ENCODE measurements at regions not wholly inside any gene's neighbourhood (a gene's known extent, or its start where the extent isn't known, plus 50 kb on each side); places are given as distances from the start of the nearest gene placed in this dataset.

GRCh38 chr3:26193558-26193957 is 403.7 kb downstream of the OXSM start:
- Histone ChIP-seq H3K27me3 (ENCODE audit: insufficient read depth) (no peaks in the 10 kb centered on the region), H3K4me1 (ENCODE audit: control insufficient read depth in 1 of 2, insufficient read depth in 2 of 2, low read depth in 1 of 2, low read length in 1 of 2) (no peaks in the 10 kb centered on the region), H3K9ac (no peak overlapping the region), H3K4me3 (ENCODE audit: low read depth in 2 of 2, low read length in 1 of 2) (no peak overlapping the region), H2AFZ (ENCODE audit: low read depth) (no peak overlapping the region), H3K9me3 (no peaks in the 10 kb centered on the region; the same call in 1 of the 2 replicates), H3K4me2 (no peak overlapping the region), H3K9me2 (no peaks in the 10 kb centered on the region), H3K79me2 (ENCODE audit: insufficient read depth) (no peaks in the 10 kb centered on the region), H3K36me3 (replicated peaks in 1 of 2; ENCODE audit: control insufficient read depth in 1 of 2, insufficient read depth in 2 of 2, low read length in 1 of 2) (no peaks in the 10 kb centered on the region), H3F3A (replicated peaks; ENCODE audit: insufficient read depth) (no peaks in the 10 kb centered on the region), H4K20me1 (ENCODE audit: insufficient read depth) (no peaks in the 10 kb centered on the region), H3K27ac (ENCODE audit: low read depth in 2 of 2, low read length in 1 of 2) (no peak overlapping the region)
- ChIA-PET CTCF (no interaction called here), POLR2A (no interaction called here)
- TF ChIP-seq CHD2 (IDR thresholded peaks at IDR 0.05; ENCODE audit: low read length, partially characterized antibody), result no peak
- TF ChIP-seq USF2 (IDR thresholded peaks at IDR 0.05; ENCODE audit: borderline replicate concordance, low read depth, low read length), result no peak
- 10% methylated on average over 3 of the region's 3 CpGs for WGBS (ENCODE audit: low lambda C conversion rate)
- DNase-seq, result no peak

- Histone ChIP-seq H3K79me2 (ENCODE audit: insufficient read depth) (no peaks in the 10 kb centered on the region), H3K27ac (ENCODE audit: low read depth in 2 of 2, low read length in 1 of 2) (no peak overlapping the region), H4K20me1 (ENCODE audit: insufficient read depth) (no peaks in the 10 kb centered on the region), H3K9me2 (no peaks in the 10 kb centered on the region), H3K27me3 (ENCODE audit: insufficient read depth) (no peaks in the 10 kb centered on the region), H3K4me3 (ENCODE audit: low read depth in 2 of 2, low read length in 1 of 2) (no peak overlapping the region), H3F3A (replicated peaks; ENCODE audit: insufficient read depth) (no peaks in the 10 kb centered on the region), H3K36me3 (replicated peaks in 1 of 2; ENCODE audit: control insufficient read depth in 1 of 2, insufficient read depth in 2 of 2, low read length in 1 of 2) (no peaks in the 10 kb centered on the region), H3K9me3 (no peaks in the 10 kb centered on the region), H3K4me2 (no peak overlapping the region), H3K9ac (no peak overlapping the region), H3K4me1 (ENCODE audit: control insufficient read depth in 1 of 2, insufficient read depth in 2 of 2, low read depth in 1 of 2, low read length in 1 of 2) (no peaks in the 10 kb centered on the region), H2AFZ (ENCODE audit: low read depth) (no peak overlapping the region)
- POLR2A ChIA-PET, result no interaction called here
- no peak for DNase-seq
- CTCF ChIA-PET, result interaction anchor here (1.0 kb wide), 1 partner anchor 11 kb away, joined by 3 read pairs; no protein-coding TSS in a partner anchor
- TF ChIP-seq NFIC (IDR thresholded peaks at IDR 0.05; ENCODE audit: borderline replicate concordance) (no peak), EP300 (IDR thresholded peaks at IDR 0.05; ENCODE audit: borderline replicate concordance in 1 of 2, low read depth in 1 of 2, low read length in 1 of 2) (no peak), CHD2 (IDR thresholded peaks at IDR 0.05; ENCODE audit: low read length, partially characterized antibody) (no peak)
These were observed 406.9 kb downstream of the OXSM start for GRCh38 chr3:26196781-26197180.

DNA sequence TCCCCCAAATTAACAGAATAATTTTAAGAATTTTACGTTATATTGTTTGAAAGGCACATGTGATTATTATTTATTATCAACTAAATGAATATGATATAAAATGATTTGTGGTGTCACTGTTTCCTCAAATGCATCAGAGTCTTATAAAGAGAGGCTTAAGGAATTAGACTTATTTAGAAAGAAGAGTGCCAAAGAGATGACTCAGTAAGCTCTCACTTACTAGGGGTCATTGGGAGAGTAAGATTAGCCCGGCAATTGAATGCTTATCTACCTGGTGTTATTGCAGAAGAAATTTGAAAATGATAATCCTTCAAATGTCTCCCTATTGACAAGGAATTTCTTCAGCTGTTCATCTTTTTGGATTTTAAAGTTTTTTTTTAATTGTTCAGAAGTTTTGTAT is 408.7 kb downstream of the OXSM start:
- H3K4me1 ChIP-seq (ENCODE audit: control insufficient read depth in 1 of 2, insufficient read depth in 2 of 2, low read depth in 1 of 2, low read length in 1 of 2), result no peaks in the 10 kb centered on the region
- H3K79me2 ChIP-seq (ENCODE audit: insufficient read depth), result no peaks in the 10 kb centered on the region
- TF ChIP-seq FOXM1 (IDR thresholded peaks at IDR 0.05; ENCODE audit: low read depth), result no peak
- TF ChIP-seq, protein P1, sequence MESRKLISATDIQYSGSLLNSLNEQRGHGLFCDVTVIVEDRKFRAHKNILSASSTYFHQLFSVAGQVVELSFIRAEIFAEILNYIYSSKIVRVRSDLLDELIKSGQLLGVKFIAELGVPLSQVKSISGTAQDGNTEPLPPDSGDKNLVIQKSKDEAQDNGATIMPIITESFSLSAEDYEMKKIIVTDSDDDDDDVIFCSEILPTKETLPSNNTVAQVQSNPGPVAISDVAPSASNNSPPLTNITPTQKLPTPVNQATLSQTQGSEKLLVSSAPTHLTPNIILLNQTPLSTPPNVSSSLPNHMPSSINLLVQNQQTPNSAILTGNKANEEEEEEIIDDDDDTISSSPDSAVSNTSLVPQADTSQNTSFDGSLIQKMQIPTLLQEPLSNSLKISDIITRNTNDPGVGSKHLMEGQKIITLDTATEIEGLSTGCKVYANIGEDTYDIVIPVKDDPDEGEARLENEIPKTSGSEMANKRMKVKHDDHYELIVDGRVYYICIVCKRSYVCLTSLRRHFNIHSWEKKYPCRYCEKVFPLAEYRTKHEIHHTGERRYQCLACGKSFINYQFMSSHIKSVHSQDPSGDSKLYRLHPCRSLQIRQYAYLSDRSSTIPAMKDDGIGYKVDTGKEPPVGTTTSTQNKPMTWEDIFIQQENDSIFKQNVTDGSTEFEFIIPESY (IDR thresholded peaks at IDR 0.05; ENCODE audit: borderline replicate concordance, low read depth), result no peak
- TF ChIP-seq, protein P2, sequence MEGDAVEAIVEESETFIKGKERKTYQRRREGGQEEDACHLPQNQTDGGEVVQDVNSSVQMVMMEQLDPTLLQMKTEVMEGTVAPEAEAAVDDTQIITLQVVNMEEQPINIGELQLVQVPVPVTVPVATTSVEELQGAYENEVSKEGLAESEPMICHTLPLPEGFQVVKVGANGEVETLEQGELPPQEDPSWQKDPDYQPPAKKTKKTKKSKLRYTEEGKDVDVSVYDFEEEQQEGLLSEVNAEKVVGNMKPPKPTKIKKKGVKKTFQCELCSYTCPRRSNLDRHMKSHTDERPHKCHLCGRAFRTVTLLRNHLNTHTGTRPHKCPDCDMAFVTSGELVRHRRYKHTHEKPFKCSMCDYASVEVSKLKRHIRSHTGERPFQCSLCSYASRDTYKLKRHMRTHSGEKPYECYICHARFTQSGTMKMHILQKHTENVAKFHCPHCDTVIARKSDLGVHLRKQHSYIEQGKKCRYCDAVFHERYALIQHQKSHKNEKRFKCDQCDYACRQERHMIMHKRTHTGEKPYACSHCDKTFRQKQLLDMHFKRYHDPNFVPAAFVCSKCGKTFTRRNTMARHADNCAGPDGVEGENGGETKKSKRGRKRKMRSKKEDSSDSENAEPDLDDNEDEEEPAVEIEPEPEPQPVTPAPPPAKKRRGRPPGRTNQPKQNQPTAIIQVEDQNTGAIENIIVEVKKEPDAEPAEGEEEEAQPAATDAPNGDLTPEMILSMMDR (IDR thresholded peaks at IDR 0.05), result no peak
- no peak for TF ChIP-seq USF2 (IDR thresholded peaks at IDR 0.05; ENCODE audit: borderline replicate concordance, low read depth, low read length)
- no peak for TF ChIP-seq MEF2A (IDR thresholded peaks at IDR 0.05; ENCODE audit: borderline replicate concordance, low read depth)
- ChIA-PET POLR2A (no interaction called here), CTCF (interaction anchor here (1.6 kb wide), 1 partner anchor 10 kb away, joined by 3 read pairs; no protein-coding TSS in a partner anchor)
- no peak for DNase-seq
- no peak overlapping the region for H2AFZ ChIP-seq (ENCODE audit: low read depth)
- no peaks in the 10 kb centered on the region for H3K9me3 ChIP-seq
- H4K20me1 ChIP-seq (ENCODE audit: insufficient read depth), result no peaks in the 10 kb centered on the region
- no peak overlapping the region for H3K4me2 ChIP-seq
- no peak overlapping the region for H3K4me3 ChIP-seq (ENCODE audit: low read depth in 2 of 2, low read length in 1 of 2)
- 23% methylated on average over 2 of the region's 2 CpGs for WGBS (ENCODE audit: low lambda C conversion rate)
- H3K9me2 ChIP-seq, result no peaks in the 10 kb centered on the region
- no peaks in the 10 kb centered on the region for H3F3A ChIP-seq (replicated peaks; ENCODE audit: insufficient read depth)
- H3K27me3 ChIP-seq (ENCODE audit: insufficient read depth), result no peaks in the 10 kb centered on the region
- no peak overlapping the region for H3K27ac ChIP-seq (ENCODE audit: low read depth in 2 of 2, low read length in 1 of 2)
- H3K36me3 ChIP-seq (replicated peaks in 1 of 2; ENCODE audit: control insufficient read depth in 1 of 2, insufficient read depth in 2 of 2, low read length in 1 of 2), result no peaks in the 10 kb centered on the region
- H3K9ac ChIP-seq, result no peak overlapping the region

All from SK-N-SH (cell line).